ENCODE measurements at regions not wholly inside any gene's neighbourhood (a gene's known extent, or its start where the extent isn't known, plus 50 kb on each side); places are given as distances from the start of the nearest gene placed in this dataset.

DNA sequence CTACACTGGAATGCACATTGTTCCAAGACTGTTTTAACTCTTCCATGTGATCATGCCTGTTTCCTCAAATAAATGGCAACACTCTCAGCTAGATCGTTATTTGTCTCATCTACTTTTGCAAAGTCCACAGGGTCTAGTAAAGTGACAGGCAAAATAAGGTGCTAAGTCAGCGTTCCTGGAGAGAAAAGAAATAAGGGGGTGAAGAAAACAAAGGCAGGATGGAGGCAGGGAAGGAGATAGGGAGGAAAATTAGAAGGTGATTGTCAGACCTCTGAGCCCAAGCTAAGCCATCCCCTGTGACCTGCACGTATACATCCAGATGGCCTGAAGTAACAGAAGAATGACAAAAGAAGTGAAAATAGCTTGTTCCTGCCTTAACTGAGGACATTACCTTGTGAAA lies 132.1 kb downstream of the RAB38 start:
- TF ChIP-seq, protein P1, sequence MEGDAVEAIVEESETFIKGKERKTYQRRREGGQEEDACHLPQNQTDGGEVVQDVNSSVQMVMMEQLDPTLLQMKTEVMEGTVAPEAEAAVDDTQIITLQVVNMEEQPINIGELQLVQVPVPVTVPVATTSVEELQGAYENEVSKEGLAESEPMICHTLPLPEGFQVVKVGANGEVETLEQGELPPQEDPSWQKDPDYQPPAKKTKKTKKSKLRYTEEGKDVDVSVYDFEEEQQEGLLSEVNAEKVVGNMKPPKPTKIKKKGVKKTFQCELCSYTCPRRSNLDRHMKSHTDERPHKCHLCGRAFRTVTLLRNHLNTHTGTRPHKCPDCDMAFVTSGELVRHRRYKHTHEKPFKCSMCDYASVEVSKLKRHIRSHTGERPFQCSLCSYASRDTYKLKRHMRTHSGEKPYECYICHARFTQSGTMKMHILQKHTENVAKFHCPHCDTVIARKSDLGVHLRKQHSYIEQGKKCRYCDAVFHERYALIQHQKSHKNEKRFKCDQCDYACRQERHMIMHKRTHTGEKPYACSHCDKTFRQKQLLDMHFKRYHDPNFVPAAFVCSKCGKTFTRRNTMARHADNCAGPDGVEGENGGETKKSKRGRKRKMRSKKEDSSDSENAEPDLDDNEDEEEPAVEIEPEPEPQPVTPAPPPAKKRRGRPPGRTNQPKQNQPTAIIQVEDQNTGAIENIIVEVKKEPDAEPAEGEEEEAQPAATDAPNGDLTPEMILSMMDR (conservative IDR thresholded peaks at IDR 0.05 in 1 of 2, IDR thresholded peaks at IDR 0.05 in 1 of 2; ENCODE audit: low read depth in 1 of 2, low read length in 2 of 2), result no peak
- no peak for TF ChIP-seq EZH2 (IDR thresholded peaks at IDR 0.05; ENCODE audit: low read length, missing control alignments)
